IPS-NIHi11 (cell line): ENCODE measurements at regions not wholly inside any gene's neighbourhood (a gene's known extent, or its start where the extent isn't known, plus 50 kb on each side); places are given as distances from the start of the nearest gene placed in this dataset.

ENCODE experiments used
- DNase-seq: peaks from one replicate; pipeline ENCODE4 v3.0.0; 2012; ENCODE audit warnings: mixed read lengths, low spot score

DNA sequence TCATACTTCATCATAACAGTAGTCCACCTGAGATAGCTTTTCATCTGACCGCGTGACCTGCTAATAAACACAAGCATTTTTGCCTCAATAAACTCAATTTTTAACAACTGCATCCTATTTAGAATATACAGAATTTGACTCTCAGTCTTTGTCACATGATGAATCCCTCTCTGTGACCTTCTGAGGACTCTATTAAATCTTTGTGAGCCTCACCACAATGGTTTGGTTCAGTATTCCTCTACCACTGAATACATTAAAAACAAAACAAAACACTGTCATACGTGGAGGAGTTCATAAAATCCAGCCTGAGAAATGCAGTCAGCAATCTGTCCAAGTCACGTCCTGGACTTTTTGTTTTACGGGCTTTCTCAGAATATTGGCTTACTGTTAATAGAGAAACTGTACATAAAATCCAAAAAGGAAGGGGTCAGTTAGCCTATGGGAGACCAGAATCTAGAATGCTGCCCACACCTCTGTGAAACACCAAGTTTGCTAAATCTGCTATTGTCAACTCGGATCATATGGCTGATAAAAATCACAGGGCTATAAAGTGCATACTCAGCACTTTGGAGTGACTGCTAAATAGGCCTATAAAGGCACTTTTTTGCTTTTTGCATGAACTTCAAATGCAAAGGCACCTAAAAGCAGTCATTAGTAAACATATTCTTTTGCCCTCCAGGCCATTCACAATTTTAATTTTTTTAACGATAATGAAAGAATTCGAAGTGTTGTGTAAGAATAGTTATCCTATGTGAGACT is 190.3 kb upstream of the HDDC2 start:
- no peak for DNase-seq

DNA sequence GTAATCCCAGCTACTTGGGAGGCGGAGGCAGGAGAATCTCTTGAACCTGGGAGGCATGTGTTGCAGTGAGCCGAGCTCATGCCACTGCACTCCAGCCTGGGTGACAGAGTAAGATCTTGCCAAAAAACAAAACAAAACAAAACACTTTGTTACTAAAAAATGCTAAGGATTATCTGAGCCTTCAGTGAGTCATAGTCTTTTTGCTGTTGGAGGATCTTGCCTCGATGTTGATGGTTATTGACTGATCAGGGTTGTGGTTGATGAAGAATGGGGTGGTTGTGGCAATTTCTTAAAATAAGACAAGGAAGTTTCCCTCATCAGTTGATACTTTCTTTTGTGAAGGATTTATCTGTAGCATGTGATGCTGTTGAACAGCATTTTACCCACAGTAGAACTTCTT is 196.8 kb upstream of the HDDC2 start:
- no peak for DNase-seq

DNA sequence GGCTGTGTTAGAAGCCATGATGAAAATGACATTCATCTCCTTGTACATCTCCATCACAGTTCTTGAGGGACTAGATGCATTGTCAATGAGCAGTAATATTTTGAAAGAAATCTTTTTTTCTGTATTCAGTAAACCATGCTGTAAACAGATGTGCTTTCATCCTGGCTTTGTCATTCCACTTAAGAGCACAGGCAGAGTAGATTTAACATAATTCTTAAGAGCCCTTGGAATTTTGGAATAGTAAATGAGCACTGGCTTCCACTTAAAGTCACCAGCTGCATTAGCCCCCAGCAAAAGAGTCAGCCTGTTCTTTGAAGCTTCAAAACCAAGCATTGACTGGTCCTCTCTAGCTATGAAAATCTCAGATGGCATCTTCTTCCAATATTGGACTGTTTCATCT is 197.8 kb upstream of the HDDC2 start:
- no peak for DNase-seq

DNA sequence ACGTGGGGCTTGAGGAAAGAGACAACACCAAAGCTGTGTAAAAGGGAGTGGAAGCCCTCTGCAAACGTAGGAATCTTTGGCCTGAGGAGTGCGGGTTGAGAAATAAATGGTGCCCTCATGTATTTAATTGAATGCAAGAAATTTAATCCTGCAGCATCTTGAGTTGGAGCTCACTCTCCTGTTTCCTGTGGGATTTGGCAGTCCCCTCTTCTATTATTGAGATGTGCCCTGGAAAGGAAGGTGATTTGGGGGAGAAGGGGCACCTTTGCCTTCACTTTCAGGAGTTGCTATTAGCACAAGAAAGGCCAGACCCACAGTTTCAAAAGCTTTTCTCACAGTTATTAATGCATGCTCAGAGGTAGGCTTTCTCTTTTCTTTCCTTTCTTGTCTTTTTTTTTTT is 201.4 kb upstream of the HDDC2 start:
- DNase-seq = no peak

DNA sequence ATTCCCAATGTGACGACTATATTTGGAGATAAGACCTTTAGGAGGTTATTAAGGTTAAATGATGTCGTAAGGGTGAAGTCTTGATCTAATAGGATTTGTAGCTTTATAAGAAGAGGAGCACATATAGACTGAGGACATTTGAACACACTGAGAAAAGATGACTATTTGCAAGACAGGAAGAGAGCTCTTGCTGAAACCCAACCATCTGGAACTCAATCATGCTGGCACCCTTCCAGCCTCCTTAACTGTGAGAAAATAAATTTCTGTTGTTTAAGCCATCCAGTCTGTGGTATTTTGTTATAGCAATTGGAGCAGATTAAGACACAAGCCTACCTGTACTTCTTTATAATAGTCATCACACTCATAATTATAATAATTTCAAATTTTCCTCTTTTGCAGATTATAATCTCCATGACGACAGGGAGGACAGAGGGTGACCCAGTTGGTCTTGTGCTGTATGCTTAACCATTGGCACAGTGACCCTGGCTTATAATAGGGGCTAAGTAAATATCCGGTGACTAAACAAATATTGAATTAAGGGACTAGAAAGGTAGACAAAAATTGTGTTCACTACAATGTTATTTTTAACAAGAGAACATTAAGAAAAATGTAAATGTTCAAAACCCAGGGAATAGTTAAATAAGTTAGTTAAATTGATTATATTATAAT is 206.4 kb upstream of the HDDC2 start:
- no peak for DNase-seq

DNA sequence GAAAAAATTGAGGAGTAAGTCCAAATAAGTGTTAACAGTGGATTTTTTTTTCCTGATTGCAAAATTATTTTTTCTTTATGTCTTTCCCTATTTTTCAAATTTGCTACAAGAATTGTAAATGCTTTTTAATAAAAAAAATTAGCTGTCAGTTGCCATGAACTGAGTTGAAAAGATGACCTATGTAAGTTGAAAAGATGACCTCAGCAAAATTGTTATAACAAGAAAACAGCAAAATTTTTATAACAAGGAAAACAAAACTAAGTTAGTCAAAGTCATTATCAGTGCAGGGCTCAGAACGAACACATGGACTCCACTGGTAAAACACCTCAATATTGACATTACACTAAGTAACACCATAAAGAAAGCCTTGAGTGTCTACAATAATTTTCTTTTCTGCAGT is 207.0 kb upstream of the HDDC2 start:
- no peak for DNase-seq

DNA sequence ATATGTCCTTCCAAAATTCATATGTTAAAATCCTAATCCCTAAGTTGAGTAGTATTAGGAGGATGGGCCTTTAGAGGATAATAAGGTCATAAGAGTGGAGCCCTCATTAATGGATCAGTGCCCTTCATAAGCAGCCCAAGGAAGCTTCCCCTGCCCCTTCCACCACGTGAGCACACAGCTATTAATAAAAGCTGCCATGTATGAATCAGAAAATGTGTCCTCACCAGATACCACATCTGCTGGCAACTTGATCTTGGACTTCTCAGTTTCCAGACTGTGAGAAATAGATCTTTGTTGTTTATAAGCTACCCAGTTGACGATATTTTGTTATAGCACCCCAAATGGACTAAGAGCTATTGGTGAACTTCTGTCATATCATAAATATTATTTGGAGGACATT is 207.7 kb upstream of the HDDC2 start:
- no peak for DNase-seq

DNA sequence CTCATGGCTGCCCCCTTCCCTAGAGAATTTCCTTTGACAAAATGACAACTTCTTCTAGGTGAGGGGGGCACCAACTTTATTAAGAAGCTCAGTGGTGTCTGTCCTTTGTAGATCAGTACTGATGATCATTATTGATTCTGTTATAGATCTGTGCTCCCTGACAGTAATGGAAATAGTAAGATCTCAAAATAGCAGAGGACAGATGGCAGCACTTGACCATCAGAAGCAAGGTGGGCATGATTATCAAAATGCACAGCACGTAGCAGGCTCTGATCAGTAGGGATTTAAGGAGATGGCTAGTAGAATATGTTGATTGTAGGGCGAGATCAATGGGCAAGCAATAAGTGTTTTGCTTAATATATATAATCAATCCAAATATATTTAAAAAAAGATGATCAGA is 208.6 kb upstream of the HDDC2 start:
- DNase-seq = no peak

DNA sequence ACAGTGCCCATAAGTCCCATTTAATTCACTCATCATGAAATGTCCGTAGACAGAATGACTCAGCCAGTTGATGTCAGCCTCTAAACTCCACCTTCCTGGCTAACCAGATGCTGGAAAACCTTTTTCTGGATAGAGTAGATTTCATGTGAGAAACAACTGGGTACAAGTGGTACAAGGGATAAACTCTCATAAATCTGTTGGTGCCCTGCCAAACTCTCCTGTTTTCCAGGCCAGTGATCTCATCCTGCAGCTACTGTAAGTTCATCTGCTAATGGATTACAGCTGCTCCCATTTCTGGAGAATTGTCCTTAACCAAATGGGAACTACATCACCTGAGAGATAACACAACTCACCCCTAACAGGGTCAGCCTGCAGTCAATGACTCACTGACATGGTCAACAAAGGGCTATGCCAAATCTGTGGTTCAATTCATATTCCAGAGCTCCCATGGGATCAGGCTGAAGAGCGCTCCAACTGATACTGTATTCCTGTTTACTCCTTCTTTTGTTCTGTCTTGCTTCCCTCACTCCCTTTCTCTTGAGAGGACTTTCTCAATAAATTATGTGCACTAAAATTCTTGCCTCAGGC is 210.1 kb upstream of the HDDC2 start:
- DNase-seq = no peak

DNA sequence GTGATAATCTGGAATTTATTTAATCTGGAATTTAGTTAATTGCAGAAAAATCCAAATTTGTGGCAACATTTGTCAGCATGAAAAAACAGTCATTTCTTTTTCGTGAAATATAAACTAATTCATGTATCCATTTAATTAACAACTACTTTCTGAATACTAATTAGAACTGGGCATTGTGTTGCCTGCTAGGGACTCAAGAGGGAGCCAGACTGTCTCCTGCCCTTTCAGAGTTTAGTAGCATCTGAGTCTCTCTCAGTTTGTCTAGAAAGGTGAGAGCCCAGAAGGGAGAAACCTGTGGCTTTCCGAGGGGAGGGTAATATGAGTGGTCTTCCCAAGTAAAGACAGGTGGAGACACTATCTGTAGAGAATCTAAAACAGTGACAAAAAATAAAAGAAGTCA is 210.9 kb upstream of the HDDC2 start:
- peak; percentile 33 for DNase-seq

DNA sequence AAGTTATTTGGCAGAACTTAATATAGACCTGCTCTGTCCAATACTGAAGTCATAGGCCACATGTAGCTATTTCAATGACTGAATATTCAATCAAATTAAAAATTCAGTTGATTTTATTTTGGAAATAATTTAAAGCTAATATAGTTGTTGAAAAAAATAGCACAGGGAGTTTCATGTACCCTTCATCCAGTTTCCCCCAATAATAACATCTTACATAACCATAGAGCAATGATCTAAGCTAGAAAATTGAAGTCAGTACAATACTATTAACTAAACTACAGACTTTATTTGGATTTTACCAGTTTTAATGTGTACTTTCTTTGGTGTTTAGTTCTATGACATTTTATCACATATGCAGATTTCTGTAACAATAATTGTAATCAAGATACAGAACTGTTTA is 212.2 kb upstream of the HDDC2 start:
- DNase-seq = no peak

DNA sequence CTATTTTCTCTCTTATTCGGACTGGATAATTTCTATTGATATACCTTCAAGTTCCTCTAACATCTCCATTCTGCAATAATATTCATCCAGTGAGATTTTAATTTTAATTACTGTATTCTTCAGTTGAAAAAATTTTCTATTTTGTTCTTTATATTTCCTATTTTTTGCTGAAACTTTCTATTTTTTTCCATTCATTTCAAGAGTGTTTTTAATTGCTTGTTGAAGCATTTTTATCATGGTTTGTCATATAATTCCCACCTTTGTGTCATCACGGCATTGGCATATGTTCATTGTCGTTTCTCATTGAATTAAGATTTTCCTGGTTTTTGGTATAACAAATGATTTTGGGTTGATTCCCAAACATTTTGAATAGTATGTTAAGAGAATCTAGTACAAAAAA is 214.9 kb upstream of the HDDC2 start:
- no peak for DNase-seq

DNA sequence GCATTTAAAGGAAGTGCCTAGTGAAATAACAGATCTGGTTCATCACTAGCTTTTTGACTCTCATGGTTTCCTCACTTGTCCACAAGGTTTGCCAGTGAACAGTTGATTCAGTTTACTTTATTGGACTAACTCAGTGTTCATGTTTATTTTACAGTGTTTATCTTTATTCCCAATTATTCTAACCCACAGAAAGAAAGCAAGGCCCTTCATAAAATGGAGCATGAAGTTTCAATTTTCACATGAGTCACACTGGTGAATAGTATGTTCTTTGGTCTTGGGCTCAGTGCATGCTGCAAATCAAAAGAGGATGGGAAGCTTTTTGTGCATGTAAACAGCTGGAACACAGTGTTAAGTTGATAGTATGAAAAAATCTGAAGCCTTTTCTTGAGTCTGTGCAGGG is 217.6 kb upstream of the HDDC2 start:
- DNase-seq = no peak

DNA sequence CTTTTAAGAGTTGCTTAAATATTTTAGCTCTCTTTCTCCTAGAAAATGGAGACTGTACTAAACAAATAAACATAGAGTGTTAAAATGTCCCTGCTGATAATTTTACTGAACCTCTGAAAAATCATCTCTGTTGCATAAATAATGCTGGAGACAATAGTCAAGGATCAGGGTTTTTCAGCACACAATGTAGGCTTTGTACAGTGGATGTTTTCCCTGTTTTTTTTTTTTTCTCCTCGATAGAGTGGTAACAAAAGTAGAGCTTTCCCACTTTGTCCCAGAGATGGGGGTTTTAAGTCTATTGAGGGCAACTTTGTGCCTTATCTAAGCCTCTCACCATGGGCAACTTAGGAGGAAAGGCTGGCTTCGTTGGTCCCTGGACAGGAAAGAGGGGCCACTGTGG is 222.6 kb upstream of the HDDC2 start:
- no peak for DNase-seq

DNA sequence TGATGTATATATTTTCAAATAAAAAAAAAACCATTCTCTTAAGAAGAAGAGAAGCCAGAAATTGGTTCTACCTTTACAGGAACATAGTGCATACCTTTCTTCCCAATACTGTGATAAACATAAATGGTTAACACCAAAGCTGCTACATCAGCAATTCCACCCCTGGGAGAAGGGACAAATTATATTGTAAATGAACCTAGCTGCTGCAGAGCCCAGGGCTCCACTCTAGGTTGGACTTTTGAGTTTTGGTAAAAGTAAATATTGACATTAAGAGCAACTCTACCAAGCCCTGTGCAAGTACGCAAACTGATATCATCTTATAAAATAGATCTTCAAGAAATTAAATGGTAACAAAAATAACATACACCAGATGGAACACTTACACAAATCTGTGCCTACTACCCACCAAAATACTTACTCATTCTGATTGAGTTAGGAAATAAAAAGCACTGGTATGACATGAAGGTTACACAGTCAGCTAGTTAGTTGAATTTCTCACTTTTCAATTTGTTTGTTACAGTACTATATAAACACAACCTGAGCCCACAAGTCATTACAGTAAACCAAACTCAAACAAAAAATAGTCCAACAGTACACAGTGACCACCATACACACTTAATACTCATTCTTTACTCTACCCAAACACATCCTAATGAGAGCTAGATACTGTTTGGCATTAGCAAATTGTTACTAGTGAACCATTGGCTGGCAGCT is 223.3 kb upstream of the HEY2 start:
- DNase-seq = no peak

DNA sequence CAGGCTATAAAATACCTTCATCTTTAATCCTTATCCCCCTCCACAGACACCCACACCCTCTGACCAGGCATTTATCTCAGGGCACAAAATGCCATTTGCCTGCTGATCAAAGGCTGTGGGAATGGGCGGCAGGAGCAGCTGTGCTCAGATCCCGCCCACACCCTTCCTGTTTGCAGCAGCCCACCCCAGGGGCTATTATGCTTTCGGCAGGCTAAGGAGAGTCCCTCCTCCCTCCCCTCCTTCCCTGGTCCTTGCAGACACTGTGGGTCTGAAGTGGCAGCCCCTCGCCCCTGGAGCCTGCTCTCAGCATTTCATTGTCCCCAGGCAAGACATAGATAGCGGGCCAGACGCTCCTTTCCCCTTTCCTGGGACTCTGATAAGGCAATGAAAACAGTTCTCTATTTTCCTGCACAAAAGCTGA is 220.8 kb upstream of the HEY2 start:
- DNase-seq = peak; percentile 81

DNA sequence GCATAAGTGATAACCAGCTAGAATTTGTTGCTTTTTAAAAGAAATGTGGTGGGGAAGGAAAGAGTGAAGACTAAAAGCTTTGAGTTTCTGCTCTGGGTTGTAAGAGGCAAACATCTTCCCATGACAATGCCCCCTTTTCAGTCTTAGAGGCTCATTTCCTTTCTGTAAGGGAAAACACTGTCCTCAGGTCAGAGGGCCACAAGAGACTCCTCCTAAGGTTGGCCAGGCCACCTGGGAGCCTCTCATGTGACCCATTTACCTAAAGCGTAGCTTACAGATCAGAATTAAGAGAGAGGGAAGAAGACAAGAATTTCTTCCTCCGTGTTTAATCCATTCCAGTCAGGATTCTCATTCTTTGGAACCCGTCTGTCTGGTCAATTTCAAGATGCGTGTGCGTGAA is 220.4 kb upstream of the HEY2 start:
- DNase-seq = peak; percentile 23

DNA sequence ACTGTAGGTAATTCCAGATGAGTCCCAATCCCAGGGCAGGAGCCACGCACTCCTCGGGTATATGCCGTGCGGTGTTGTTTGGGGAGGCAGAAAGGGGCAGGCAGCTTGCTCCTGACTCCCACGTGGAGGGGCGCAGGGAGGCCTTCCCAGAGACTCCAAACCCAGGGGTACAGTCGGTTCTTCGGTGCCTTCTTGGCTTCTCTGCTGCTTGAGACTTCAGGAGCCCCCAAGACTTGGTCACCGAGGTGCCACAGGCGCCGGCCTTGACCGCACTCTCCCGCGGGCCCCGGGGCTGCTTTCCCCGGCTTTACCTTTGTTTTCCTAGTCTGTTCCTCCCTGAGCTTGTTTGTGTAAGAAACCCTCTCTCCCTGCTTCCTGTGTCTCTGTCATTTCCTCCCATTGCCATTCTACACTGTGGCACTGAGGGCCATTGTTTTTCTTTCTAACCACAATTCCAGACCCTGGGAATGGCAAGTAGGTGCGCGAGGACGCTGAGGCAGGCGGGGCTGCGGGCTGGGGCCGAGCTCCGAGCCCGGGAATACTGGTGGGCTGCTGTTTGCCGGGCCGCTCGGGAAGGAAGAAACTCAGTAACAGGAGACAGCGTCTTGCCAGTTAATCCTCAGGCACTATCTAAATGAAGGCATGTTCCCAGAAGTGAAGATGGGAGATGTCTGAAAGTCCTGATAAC is 215.6 kb upstream of the HEY2 start:
- DNase-seq = peak; percentile 40

DNA sequence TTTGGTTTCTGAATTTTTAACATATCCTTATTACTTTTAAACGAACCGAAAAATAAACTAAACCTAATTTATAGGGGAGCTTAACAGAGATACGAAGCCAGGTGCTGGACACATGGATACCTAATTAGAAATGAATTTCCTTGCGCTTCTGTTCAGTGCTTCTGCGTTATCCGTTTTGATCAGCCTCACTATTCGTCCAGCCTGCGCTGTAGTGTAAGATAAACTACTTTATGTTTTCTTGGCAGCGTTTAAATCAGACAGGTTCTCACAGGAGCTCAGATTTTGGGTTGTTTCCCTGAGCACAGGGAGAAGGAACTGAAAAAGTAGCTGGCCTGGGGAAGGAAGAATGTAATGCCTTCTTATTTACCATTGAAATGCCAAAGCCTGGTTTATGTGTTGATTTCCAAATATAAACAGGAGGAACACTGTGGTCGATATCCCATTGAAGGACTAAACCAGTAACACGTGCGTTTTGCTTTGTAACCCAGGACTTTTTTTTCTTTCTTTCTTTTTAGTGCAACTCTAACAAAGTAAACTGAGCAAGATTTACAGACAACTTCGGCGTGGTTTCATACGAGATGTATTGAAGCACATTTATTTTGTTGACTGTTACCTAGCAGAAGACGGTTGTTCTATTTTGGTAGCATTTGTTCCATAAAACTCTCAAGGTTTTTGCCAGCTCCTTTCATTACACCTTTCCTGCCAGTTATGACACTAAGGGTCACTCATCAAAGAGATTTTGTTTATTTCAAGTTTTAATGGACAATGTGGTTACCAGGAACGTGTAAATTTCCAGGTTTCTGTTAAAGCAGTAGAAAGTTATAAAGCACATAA is 214.8 kb upstream of the HEY2 start:
- no peak for DNase-seq

DNA sequence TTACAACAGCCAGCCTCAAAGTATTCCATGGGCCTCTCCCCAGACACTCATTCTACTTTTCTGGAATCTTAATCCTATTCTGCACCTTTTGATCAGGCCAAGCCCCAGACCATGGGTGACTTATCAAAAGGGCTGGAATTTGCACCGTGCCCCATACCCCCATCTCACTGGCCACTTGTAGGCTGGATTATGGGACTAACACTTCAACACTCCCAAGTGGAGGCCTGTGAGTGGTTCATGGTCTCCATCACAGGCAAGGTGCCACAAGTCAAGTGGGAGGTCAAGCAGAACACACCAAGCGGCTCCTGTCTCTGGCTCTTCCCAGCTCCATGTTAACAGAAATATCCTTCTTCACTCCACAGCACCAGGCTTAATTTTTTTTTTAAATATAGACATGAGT is 212.3 kb upstream of the HEY2 start:
- DNase-seq = no peak

DNA sequence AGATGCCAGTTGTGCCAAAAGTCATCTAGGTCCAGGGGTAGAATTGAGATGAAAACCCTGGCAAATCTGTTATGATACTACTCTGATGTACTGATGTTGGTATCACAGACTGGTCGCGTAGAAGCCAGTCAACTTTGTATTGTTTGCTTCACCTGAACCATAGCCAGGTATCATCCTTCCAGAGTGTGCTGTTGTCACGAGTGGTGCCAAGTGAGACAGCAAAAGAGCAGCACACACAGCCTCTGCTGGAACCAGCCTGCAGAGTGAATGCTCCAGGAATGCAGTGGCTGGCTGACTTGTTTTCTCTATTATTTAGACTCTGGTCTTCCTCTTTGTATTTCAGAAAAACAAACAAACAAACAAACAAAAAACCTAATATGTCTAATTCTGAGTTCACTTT is 209.5 kb upstream of the HEY2 start:
- DNase-seq = no peak
